SKM-1 (cell line): ENCODE measurements at regions not wholly inside any gene's neighbourhood (a gene's known extent, or its start where the extent isn't known, plus 50 kb on each side); places are given as distances from the start of the nearest gene placed in this dataset.
"Not testable (repeated sequence)": the region's sequence is repeated elsewhere in the genome, so short reads cannot be mapped to it uniquely, and the experiment has no call there.

Experiments
- DNase-seq: peaks from one replicate; lab custom pipeline; 2025; ENCODE audit not compliant: unreplicated experiment; lab: John Stamatoyannopoulos, UW

DNA sequence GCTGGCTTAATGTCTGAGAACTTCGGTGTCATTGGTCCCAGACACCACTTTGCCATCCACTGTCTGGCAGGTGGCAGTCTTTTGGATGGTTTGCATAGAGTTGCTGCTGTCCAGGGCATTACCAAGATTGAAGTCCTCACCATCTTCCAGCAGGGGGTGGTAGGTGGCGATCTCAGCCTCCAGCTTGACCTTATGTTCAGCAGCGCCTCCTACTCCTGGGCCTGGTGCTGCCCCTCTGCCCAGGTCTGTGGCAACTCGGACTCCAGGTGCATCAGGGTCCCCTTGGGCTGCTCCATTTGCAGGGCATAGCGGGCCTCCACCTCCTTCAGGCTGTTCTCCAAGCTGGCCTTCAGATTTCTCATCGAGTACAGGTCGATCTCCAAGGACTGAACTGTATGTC, 573.3 kb upstream of the NCAM2 start:
- no peak for DNase-seq

DNA sequence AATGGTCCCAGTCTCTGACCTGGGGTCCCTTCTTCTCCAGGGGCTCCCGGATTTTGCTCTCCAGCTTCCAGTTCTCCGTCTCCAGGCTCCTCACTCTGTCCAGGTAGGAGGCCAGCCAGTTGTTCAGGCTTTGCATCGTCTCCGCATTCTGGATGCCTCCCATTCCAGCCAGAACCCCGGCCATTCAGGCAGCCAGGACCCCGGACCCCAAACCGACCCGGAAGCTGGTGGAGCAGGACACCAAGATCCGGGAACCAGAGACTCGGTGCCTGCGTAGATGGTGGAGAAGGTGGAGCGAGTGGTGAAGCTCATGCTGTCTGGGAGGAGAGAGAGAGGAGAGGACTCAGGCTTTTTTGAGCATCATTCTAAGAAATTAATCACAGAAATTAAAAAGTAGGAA, 572.4 kb upstream of the NCAM2 start:
- DNase-seq = no peak

DNA sequence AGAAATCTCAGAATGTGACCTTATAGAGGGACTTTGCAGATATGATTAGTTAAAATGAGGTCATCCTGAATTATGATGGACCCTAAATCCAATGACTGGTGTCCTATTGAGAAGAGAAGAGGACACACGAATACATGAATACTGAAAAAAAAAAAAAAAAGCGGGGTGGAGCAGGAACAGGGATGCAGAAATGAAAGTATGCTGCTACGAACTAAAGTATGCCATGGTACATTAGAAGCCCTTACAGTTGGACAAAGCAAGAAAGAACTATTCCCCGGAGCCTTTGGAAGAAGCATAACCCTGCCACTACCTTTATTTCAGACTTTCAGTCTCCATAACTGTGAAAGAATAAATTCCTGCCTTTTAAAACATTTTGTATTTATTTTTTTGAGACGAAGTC, 557.9 kb upstream of the NCAM2 start:
- DNase-seq = no peak

DNA sequence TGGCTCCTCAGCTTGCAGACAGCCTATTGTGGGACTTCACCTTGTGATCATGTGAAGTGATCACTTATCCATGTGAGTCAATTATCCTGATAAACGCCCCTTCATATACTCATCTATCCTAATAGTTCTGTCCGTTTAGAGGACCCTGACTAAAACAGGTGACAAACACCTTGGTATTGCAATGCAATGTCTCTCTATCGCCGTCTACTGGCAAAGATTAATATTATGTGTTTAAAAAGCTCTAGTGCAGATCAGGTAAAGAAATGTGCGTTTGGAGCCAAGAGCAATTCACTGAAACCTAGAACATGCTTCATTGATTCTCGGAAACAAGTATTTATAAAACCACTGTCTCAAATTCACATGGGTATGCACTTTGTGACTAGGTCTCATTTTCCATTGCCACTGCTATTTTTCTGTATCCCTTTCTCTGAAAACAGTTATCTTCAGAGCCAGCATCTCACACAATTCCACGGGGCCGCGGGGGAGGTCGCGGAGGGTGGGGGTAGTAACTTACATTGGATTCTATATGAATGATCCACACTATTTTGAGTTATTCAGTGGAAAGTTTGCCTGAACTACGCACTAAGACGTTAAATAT, 554.6 kb upstream of the NCAM2 start:
- no peak for DNase-seq

DNA sequence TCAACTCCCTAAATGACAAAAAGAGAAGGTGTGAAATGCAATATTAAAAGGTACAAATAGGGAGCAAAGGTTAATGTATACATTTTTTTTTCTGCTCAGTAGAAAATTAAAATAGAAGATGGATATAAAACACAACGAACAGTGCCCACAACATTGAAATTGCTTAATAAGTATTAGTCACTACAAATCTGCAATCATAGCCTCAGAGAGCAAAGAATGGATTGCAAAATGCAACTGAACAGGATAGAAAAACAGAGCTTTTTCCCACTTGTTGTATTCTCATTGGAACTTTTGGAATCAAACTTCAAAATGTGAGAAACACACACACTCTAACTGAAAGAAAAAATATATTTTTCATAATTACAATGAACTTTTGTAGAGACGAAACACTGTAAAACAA, 552.2 kb upstream of the NCAM2 start:
- DNase-seq = no peak

DNA sequence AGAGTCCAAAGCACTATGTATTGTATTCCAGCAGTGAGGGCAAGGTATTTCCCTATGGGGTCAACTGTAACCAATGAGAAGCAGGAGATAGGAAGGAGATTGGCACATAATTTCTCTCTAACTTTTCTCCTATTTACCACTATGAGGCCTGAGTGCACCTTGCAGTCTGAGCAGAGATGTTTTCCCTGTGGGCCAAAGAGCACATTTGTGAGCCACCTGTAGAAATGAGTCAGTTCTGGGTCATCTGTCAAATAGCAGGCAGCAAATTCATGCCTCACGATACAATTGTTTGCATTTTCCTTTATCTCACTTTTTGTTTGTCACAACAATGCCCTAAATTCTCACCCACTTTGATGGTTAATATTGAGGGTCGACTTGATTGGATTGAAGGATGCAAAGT, 547.2 kb upstream of the NCAM2 start:
- DNase-seq = no peak

DNA sequence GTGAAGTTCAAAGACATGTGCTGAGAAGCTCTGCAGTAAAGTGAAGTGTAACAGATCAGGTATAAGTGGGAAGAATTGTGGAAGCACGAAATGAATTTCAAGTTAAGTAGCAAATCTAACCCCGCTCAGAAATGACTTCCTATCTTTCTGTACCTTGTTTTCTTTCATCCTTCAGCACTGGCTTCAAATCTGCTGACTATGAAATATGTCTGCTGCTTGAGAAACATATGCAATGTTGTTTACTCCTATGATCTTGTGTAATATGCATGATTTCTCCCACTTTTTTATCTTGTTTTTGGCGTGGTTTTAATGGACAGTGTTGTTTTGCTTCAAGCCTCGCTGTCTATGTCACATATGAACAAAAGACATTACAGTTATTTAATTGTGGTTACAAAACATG, 545.3 kb upstream of the NCAM2 start:
- DNase-seq = no peak

DNA sequence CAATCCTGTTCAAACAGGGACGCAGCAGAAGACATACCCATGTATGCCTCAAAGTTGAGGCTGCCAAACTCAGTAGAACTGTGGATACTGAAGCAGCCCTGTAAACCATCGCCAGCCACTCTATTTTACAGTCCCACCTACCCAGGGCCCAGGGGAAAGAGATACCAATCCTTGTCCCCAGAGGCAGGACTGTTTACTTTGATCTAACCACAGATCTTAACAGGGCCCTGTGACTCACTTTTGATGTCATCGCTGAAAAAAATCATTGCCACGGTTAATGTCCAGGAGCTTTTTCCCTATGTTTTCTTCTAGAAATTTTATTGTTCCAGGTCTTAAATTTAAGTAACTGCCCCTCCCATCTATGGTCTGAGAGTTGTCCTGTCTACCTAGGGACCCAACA, 538.4 kb upstream of the NCAM2 start:
- no peak for DNase-seq

DNA sequence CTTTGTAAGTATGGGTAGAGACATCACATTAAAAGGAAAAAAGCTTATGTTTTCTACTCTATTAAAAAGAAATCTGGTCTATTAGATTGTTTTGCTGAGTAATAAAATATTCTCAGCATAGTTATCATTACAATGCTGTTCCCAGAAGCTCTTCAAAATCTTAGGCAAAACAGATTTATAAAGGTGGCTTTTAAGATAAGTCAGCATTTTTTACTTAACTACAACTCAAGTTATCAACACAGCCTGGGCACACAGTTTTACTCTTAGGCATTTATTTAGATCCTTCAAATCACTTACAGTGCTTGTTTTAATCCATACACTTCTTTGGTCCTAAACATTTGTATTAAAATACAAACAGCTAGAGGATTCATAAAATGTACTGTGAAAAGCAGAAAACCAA, 534.8 kb upstream of the NCAM2 start:
- no peak for DNase-seq

DNA sequence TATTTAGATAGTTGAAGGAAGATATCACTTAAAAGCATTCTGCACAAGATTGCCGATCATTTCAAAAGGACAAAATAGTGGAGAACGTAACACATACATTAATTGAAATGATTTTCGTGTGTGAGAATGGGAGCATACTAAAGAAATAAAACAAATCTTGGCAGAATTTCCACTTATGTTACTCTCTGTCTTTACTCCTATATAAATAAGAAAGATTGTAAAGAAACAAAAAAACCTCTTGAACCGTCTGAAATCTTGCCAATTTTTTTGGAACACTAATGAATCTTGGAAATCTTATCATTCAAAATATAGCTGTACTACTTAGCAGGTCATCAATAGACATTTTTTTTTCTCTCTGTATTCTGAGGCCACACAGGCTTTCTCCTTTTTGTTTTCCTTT, 528.8 kb upstream of the NCAM2 start:
- DNase-seq = no peak

DNA sequence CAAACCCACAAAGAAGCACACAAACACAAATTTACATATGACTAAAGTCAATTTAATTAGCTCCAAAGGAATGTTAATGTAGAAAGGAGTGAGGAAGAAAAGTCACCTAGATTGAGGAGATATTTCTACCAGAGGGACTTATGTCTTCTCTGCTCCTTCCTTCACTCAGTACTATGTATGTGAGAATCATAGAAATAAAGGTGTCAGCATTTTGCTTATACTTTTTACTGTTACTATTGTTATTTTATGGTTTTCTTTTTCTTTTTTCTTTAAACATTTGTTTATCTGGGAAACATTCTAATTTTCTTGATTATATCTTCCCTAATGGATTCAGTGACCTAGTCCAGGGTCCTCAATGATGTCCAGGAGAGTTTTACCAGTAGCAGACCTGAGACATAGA, 511.9 kb upstream of the NCAM2 start:
- DNase-seq = no peak

DNA sequence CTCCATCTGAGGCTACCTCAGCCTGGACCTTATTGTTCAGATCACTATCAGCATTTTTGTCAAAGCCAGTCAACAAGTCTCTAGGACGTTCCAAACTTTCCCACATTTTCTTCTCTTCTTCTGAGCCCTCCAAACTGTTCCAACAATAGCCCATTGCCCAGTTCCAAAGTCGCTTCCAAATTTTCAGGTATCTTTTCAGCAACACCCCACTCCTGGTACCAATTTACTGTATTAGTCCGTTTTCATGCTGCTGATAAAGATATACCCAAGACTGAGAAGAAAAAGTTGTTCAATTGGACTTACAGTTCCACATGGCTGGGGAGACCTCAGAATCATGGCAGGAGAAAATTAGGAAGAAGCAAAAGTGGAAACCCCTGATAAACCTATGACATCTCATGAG, 495.3 kb upstream of the NCAM2 start:
- not testable (repeated sequence) for DNase-seq

DNA sequence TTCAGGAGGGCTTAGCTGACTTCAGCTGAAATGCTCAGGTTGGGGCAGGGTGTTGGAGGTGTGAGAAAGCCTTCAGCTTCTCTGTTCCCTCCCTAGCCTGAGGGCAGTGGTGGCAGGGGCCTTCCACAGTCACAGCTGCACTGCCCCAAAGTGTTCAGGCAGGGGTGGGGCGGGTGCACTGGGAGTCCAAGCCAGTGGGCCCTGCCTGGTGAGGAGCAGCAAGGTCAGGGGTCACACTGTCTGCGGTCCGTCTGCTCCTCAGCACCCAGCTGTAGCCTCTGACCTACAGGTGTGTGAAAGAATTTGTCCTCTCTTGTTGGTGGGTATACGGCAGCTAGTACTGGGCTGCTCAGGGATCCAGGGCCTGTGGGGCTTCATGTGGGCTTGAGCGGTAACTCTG, 490.4 kb upstream of the NCAM2 start:
- DNase-seq = no peak

DNA sequence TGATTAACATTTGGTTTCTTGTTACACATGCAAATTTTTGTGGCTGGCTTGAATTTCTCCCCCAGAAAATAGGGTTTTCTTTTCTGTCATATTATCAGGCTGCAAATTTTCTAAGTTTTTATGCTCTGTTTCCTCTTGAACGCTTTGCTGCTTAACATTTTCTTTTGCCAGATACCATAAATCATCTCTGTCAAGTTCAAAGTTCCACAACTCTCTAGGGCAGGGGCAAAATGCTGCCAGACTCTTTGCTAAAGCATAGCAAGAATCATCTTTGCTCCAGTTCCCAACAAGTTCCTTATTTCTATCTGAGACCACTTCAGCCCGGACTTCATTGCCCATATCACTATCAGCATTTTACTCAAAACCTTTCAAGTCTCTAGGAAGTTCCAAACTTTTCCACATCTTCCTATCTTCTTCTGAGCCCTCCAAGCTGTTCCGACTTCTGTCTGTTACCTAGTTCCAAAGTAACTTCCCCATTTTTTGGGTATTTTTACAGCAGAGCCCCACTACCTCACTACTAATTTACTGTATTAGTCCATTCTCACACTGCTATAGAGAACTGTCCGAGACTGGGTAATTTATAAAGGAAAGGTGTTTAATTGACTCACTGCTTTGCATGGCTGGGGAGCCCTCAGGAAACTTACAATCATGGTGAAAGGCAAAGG, 486.9 kb upstream of the NCAM2 start:
- no peak for DNase-seq

DNA sequence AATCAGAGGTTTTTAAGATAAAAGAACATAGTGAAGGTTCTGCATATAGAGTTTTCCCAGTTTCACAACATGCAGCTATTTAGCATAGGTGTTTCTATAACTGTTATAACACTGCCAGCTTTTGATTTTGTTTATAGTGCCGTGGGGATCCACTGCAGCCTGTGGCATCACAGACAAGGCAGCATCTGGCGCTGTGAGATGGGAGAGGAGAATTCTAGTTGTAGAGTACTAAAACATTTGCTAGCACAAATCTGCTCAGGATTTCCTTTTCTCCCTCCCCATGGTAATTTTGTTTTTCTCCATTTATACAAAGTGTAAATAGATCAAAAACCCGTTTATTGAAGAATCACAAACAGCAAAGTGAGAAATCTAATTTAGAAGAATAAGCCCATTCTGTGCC, 482.8 kb upstream of the NCAM2 start:
- DNase-seq = no peak

DNA sequence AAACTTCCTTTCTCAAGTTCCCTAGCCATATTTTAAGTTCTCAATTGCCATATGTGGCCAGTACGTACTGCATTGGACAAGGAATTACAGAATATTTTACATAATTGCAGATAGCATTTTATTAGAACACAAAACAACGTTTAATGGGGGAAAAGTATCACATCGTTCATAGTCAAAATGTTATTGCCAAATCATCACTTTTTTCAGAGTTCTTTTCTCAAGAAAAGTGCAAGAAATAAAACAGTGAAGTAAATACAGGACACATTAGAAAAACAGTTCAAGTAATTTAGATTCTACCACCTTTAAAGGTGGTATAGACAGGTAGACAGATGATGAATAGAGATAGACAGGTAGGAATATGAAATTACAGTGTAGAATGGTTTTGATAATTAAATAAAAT, 479.1 kb upstream of the NCAM2 start:
- no peak for DNase-seq

DNA sequence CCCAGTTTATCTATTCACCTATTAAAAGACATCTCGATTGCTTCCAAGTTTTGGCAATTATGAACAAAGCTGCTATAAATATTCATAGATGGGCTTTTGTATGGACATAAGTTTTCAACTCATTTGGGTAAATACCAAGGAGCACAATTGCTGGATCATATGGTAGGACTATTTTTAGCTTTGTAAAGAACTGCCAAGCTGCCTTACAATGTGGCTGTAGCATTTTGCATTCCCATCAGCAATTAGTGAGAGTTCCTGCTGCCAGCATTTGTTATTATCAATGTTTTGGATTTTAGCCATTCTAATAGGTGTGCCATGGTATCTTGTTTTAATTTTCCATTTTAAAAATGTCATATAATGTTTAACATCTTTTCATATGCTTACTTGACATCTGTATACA, 475.6 kb upstream of the NCAM2 start:
- DNase-seq = no peak

DNA sequence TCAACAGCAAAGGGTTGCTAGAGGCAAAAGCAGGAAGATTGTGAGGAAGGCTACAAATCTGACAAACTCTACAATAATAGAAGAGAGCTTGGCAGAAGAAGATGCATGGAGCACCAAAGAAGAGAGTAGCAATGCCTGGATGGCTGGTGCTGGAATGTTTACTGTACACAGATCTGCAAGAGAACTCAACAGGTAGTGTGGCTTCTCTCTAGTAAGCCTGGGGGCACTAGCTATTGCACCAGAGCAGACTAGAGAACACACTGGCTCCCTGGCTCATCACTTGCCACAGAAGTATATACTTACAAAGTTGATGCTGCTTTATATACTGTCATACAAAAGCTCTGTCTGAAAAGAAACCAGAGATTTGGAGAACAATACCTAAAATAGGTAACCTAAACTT, 475.0 kb upstream of the NCAM2 start:
- no peak for DNase-seq

DNA sequence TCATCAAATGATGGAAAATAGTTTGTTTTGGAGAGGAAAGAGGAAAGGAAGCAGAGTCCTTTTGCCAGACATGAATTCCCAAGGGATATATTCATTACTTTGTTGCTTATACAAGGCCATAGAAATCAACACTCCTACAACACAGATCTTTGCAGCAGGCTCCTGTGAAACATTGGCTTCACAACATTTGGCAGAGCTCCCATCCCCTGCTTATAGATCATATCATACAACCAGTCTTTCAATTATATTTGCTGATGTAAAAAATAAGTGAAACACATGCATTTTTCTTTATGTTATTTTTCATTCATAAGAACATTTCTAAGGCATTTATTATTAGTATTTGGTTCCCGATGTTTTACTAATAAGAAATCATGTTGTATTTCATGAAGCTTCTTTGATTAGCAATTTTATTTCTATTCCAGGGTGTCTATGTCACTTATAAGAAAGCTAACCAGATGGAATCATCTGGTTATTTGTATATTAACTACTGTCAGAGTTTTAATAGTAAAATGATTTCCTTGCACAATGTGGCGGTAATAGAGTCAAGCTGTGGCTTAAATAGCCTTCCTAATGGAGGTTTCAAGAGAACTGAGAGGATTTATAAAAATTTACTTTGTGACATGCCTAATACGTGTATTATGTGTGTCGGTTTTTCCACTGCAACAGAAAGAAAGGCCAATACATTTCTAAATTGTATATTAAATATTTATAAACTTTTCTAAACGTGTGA, 470.3 kb upstream of the NCAM2 start:
- no peak for DNase-seq

DNA sequence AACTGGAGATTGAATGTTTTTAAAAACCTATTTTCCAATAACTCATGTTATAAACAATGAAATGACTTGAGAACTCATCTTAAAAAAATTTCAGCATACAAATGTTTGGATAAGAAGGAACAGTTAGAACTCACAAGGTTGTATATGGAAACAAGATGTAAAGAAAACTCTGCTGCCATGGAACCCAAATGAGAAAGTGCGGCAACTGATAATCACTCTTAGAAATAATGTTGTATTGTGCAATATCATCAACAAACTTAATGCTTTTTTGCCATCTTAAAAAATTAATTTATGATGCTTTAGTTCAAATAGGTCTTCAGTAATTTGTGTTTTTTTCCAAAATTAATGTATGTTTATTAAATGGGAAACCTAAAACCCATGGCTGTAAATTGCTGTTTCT, 461.1 kb upstream of the NCAM2 start:
- no peak for DNase-seq

DNA sequence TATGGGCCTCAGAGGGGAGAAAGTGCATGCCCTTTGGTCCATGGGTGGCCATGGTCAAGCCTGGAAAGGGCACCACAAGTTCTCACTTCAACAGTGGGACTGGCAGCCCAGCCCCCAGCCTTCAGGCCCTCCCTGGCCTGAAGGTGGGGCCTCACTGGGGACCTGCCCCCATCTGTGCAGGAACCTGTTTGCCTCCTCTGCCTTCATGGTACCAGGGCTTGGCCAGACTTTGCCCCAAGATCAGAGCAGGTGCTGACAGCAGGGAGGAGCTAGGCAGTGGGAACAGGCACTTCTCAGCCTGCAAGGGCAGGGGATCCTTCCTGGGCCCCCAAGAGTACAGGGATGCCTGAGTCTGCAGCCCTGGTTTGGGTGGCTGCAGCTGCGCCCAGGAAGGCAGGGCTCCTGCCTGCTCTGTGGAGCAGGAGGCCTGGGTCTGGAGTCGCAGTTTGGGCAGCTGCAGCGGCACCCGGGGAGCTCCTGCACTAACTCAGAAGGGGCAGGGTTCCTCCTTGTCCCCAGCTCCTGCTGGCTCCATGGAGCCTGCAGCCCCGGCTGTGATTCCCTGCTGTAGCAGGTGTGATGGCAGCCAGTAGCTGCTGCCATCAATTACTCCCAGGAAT, 460.1 kb upstream of the NCAM2 start:
- DNase-seq = no peak

DNA sequence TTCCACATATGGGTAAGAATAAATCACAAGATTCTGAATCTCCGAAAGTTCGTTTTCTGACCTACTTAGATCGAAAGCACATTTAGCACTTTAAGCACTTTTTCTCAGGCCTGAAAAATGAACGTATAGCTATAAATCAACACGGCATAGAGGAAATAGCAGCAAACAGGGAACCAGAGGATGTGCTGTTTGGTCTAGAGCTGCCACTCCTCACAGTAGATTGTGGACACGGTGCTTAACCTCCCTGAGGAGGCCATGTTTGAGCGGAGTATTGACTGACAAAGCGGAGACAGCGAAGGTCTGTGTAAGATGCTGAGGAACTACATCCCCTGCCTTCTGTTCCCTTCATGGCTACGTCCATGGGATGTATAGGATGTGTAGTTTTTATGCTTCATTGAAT, 452.8 kb upstream of the NCAM2 start:
- no peak for DNase-seq
